SU-DHL-6 (cell line): ENCODE measurements at regions not wholly inside any gene's neighbourhood (a gene's known extent, or its start where the extent isn't known, plus 50 kb on each side); places are given as distances from the start of the nearest gene placed in this dataset.

ENCODE experiments used
- H2AFZ ChIP-seq: fragments of 200-600 bp; sonication (generic); 2 replicates; pipeline ENCODE4 v1.6.1; 2014; ENCODE audit warnings: low read depth, mild to moderate bottlenecking, moderate library complexity, mixed read lengths, antibody characterized with exemption, low read length; ENCODE audit not compliant: severe bottlenecking
- H3F3A ChIP-seq: fragments of 200-600 bp; shearing (Covaris generic); 2 replicates; pipeline ENCODE4 v1.6.0; 2016; ENCODE audit warnings: antibody characterized with exemption, mild to moderate bottlenecking; ENCODE audit not compliant: insufficient read depth
- H3K27ac ChIP-seq: fragments of 200-600 bp; sonication (generic); 2 replicates; pipeline ENCODE4 v1.5.1; 2016; ENCODE audit warnings: low read depth, mild to moderate bottlenecking, low read length, moderate library complexity, mixed read lengths
- H3K27me3 ChIP-seq: fragments of 200-600 bp; sonication (generic), shearing (Covaris generic); 2 replicates; pipeline ENCODE4 v1.6.0; 2014; ENCODE audit warnings: mild to moderate bottlenecking, low read length
- H3K36me3 ChIP-seq: fragments of 200-600 bp; sonication (generic); 2 replicates; pipeline ENCODE4 v1.6.1; 2014; ENCODE audit warnings: mild to moderate bottlenecking, low read length, mixed read lengths
- H3K4me2 ChIP-seq: fragments of 300-600, 200-600 bp; shearing (Covaris generic), sonication (generic); 2 replicates; pipeline ENCODE4 v1.6.0; 2014; ENCODE audit warnings: low read length, low read depth, mild to moderate bottlenecking; ENCODE audit not compliant: poor library complexity, severe bottlenecking
- H3K4me3 ChIP-seq: fragments of 200-600 bp; sonication (generic); 2 replicates; pipeline ENCODE4 v1.5.1; 2014; ENCODE audit warnings: antibody characterized with exemption, low read length, mild to moderate bottlenecking, mixed read lengths; ENCODE audit not compliant: insufficient read depth, poor library complexity, severe bottlenecking
- H3K79me2 ChIP-seq: fragments of 200-600 bp; sonication (generic); 2 replicates; pipeline ENCODE4 v1.6.1; 2014; ENCODE audit warnings: mild to moderate bottlenecking, low read length, moderate library complexity; ENCODE audit not compliant: insufficient read depth
- H3K9ac ChIP-seq: fragments of 200-600 bp; sonication (generic); 2 replicates; pipeline ENCODE4 v1.7.0; 2014; ENCODE audit warnings: mild to moderate bottlenecking, low read length
- H3K9me2 ChIP-seq: fragments of 200-600 bp; sonication (generic); replicated peaks from 2 replicates; pipeline ENCODE4 v1.6.1; 2014; ENCODE audit warnings: low read length; ENCODE audit not compliant: insufficient read depth
- H3K9me3 ChIP-seq: fragments of 200-600 bp; sonication (generic); 2 replicates; pipeline ENCODE4 v1.6.1; 2014; ENCODE audit warnings: low read length, mixed read lengths; ENCODE audit not compliant: insufficient read depth
- H4K20me1 ChIP-seq: fragments of 200-600 bp; sonication (generic); 2 replicates; pipeline ENCODE4 v1.6.1; 2014; ENCODE audit warnings: low read depth, mild to moderate bottlenecking, antibody characterized with exemption, low read length, moderate library complexity, mixed read lengths
- EZH2phosphoT487 ChIP-seq: fragments of 200-600 bp; sonication (generic), shearing (Covaris generic); conservative IDR thresholded peaks from 2 replicates; pipeline ENCODE4 v1.6.1; 2018; ENCODE audit warnings: mild to moderate bottlenecking, antibody characterized with exemption, low read length, moderate library complexity, mixed read lengths
- TF ChIP-seq, protein P1 (sequence below): fragments of 200-600 bp; sonication (generic); IDR thresholded peaks from one replicate; pipeline ENCODE4 v1.5.1; 2017; ENCODE audit warnings: antibody characterized with exemption, mild to moderate bottlenecking, low read length, moderate library complexity; ENCODE audit not compliant: insufficient read depth, poor library complexity, severe bottlenecking

DNA sequence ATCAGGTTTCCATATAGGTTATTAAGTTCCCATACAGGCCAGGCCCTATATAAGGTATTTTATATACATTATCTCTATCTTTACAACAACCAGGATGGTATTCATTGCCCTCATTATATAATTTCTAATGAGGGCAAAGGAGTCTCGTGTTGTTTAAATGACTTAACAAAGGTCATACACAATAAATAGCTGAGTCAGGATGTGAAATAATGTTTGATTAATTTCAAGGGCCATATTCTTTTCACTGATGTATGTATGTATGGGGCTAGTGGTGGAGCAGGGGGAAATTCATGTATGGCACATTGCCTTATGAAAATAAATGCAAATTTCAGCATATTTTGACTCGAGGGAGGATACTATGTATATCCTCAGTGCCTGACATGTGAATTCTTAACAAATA, 200.7 kb downstream of the FAXC start:
- Histone ChIP-seq H3K36me3 (no peaks in the 10 kb centered on the region), H3K9me2 (no peaks in the 10 kb centered on the region), H3K9me3 (no peaks in the 10 kb centered on the region), H3K9ac (no peak overlapping the region), H2AFZ (no peak overlapping the region), H4K20me1 (no peaks in the 10 kb centered on the region), H3F3A (no peaks in the 10 kb centered on the region), H3K27me3 (no peaks in the 10 kb centered on the region), H3K4me2 (no peak overlapping the region), H3K79me2 (no peaks in the 10 kb centered on the region), H3K27ac (no peak overlapping the region), H3K4me3 (no peak overlapping the region)
- no peak for TF ChIP-seq EZH2phosphoT487
- TF ChIP-seq, protein P1, sequence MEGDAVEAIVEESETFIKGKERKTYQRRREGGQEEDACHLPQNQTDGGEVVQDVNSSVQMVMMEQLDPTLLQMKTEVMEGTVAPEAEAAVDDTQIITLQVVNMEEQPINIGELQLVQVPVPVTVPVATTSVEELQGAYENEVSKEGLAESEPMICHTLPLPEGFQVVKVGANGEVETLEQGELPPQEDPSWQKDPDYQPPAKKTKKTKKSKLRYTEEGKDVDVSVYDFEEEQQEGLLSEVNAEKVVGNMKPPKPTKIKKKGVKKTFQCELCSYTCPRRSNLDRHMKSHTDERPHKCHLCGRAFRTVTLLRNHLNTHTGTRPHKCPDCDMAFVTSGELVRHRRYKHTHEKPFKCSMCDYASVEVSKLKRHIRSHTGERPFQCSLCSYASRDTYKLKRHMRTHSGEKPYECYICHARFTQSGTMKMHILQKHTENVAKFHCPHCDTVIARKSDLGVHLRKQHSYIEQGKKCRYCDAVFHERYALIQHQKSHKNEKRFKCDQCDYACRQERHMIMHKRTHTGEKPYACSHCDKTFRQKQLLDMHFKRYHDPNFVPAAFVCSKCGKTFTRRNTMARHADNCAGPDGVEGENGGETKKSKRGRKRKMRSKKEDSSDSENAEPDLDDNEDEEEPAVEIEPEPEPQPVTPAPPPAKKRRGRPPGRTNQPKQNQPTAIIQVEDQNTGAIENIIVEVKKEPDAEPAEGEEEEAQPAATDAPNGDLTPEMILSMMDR, result no peak

DNA sequence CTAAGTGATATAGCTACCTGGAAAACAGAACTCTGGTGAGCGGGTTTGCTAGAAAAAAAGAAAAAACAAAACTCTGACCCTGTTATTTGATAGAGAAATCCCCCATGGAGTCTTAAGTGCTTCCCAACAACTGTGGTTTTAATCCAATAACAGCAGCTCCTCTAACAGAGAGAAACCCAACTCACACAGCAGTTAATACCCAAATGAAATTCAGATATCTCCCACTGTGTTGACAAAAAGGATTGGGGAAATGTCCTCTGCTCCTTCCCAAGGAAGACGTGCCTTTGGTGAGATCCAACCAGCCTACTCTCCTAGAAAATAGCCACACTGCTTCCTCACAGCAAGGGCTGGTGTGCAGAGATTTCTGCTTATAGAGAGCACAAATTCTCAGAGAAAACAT, 200.4 kb upstream of the FBXL4 start:
- Histone ChIP-seq H3K27me3 (no peaks in the 10 kb centered on the region), H4K20me1 (no peaks in the 10 kb centered on the region), H3K9ac (no peak overlapping the region), H3K9me3 (no peaks in the 10 kb centered on the region), H3F3A (no peaks in the 10 kb centered on the region), H3K27ac (no peak overlapping the region), H3K9me2 (no peaks in the 10 kb centered on the region), H2AFZ (no peak overlapping the region), H3K79me2 (no peaks in the 10 kb centered on the region), H3K36me3 (no peaks in the 10 kb centered on the region), H3K4me3 (no peak overlapping the region), H3K4me2 (no peak overlapping the region)
- TF ChIP-seq EZH2phosphoT487, result no peak
- TF ChIP-seq, protein P1, result no peak

DNA sequence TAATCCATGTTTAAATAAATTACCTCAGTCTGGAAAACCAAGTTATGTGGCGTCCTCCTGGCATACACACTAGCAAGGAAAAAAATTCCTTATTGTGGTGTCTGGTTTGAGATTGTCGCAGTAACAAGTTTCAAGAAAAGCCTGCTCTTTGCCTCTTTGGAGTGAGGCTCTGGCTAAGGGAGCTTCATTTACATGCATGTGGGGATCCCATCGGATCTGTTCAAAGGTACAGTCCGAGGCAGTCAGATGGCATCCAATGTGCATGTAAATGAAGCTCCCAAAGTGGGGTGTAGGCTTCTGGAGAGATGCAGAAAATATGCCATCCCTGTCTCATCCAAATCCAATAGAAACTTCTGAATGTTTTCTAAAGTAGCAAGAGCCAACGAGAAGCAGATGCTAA, 199.5 kb upstream of the FBXL4 start:
- no peak overlapping the region for H2AFZ ChIP-seq
- H3K27me3 ChIP-seq, result no peaks in the 10 kb centered on the region
- H4K20me1 ChIP-seq, result no peaks in the 10 kb centered on the region
- H3K9ac ChIP-seq, result no peak overlapping the region
- H3K36me3 ChIP-seq, result no peaks in the 10 kb centered on the region
- H3K27ac ChIP-seq, result no peak overlapping the region
- H3K4me3 ChIP-seq, result no peak overlapping the region
- no peaks in the 10 kb centered on the region for H3K79me2 ChIP-seq
- H3K4me2 ChIP-seq, result no peak overlapping the region
- no peaks in the 10 kb centered on the region for H3F3A ChIP-seq
- H3K9me3 ChIP-seq, result no peaks in the 10 kb centered on the region
- H3K9me2 ChIP-seq, result no peaks in the 10 kb centered on the region
- TF ChIP-seq, protein P1, result no peak
- TF ChIP-seq EZH2phosphoT487, result no peak

DNA sequence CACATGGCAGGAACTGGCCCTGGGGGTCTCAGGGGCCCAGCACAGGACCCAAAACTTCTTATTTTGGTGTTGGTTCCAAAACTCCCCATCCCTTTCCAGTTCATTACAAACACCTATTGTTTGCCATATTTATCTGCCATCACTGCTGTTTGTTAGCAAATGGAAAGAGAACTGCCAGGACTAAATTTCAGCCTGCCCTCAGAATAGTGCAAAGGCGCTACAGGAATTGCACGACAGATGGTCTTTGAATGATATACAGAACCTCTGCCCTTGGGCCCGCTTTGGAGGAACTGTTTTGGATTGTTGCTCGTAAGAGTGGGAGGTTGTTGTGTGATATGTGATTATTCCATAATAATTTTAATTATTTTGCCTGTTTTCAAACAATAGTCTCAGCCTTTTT, 199.0 kb upstream of the FBXL4 start:
- no peaks in the 10 kb centered on the region for H3K9me3 ChIP-seq
- TF ChIP-seq, protein P1, result no peak
- TF ChIP-seq EZH2phosphoT487, result no peak
- H3K79me2 ChIP-seq, result no peaks in the 10 kb centered on the region
- no peak overlapping the region for H2AFZ ChIP-seq
- H3K4me3 ChIP-seq, result no peak overlapping the region
- no peaks in the 10 kb centered on the region for H3K27me3 ChIP-seq
- no peaks in the 10 kb centered on the region for H3F3A ChIP-seq
- no peaks in the 10 kb centered on the region for H3K36me3 ChIP-seq
- H4K20me1 ChIP-seq, result no peaks in the 10 kb centered on the region
- no peak overlapping the region for H3K27ac ChIP-seq
- no peak overlapping the region for H3K4me2 ChIP-seq
- H3K9ac ChIP-seq, result no peak overlapping the region
- no peaks in the 10 kb centered on the region for H3K9me2 ChIP-seq
